ENCODE measurements at regions not wholly inside any gene's neighbourhood (a gene's known extent, or its start where the extent isn't known, plus 50 kb on each side); places are given as distances from the start of the nearest gene placed in this dataset.

DNA sequence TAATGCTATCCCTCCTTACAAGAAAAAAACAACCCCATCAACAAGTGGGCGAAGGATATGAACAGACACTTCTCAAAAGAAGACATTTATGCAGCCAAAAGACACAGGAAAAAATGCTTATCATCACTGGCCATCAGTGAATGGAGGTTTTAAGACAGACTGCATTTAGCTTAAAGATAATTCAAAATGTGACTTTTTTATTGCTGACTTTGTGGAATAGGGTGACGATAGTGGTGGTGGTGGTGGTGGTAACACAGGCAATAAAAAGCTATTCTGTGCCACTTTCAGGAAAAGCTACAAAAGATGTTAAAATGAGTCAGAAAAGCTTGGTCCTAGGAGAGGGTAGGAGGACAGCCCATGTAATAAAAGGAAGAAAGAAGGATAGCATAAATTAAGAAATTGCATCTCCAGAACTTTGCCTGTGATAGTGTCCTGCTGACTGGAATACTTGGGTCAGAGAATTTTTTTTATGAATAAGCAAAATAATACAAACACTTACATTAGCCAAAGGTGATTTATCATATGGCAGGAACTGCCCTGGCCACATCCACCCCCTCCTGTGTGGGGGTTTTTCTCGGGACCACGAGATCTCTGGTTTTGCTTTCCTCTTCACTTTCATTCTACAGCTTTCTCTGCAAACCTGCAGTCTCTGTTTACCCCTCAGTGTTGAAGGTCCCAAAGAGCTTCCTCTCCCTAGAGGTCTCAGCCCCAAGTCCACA is 186.7 kb downstream of the DRD1 start:
- H3K36me3 ChIP-seq (replicated peaks in 1 of 2; ENCODE audit: control insufficient read depth in 1 of 2, insufficient read depth in 2 of 2, low read length in 1 of 2) = no peaks in the 10 kb centered on the region
- no peaks in the 10 kb centered on the region for H3K9me3 ChIP-seq
- DNase-seq = no peak
- H3K9ac ChIP-seq = no peak overlapping the region
- no peaks in the 10 kb centered on the region for H3F3A ChIP-seq (replicated peaks; ENCODE audit: insufficient read depth)
- H2AFZ ChIP-seq (ENCODE audit: low read depth) = no peak overlapping the region
- H3K27ac ChIP-seq (ENCODE audit: low read depth in 2 of 2, low read length in 1 of 2) = no peak overlapping the region
- 38% methylated on average over 4 of the region's 4 CpGs for WGBS (ENCODE audit: low lambda C conversion rate)
- TF ChIP-seq FOXJ3 (CRISPR knock-in tag; IDR thresholded peaks at IDR 0.05) = no peak
- TF ChIP-seq RAD21 (IDR thresholded peaks at IDR 0.05; ENCODE audit: low read length) = no peak
- TF ChIP-seq, protein P1, sequence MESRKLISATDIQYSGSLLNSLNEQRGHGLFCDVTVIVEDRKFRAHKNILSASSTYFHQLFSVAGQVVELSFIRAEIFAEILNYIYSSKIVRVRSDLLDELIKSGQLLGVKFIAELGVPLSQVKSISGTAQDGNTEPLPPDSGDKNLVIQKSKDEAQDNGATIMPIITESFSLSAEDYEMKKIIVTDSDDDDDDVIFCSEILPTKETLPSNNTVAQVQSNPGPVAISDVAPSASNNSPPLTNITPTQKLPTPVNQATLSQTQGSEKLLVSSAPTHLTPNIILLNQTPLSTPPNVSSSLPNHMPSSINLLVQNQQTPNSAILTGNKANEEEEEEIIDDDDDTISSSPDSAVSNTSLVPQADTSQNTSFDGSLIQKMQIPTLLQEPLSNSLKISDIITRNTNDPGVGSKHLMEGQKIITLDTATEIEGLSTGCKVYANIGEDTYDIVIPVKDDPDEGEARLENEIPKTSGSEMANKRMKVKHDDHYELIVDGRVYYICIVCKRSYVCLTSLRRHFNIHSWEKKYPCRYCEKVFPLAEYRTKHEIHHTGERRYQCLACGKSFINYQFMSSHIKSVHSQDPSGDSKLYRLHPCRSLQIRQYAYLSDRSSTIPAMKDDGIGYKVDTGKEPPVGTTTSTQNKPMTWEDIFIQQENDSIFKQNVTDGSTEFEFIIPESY (IDR thresholded peaks at IDR 0.05; ENCODE audit: borderline replicate concordance, low read depth) = no peak
- no peak for TF ChIP-seq JUND (IDR thresholded peaks at IDR 0.05)
- TF ChIP-seq MXI1 (IDR thresholded peaks at IDR 0.05; ENCODE audit: low read depth, low read length) = no peak
- no peak for TF ChIP-seq YY1 (IDR thresholded peaks at IDR 0.05; ENCODE audit: low read depth)
- TF ChIP-seq RFX5 (IDR thresholded peaks at IDR 0.05; ENCODE audit: low read length) = no peak
- TF ChIP-seq, protein P2, sequence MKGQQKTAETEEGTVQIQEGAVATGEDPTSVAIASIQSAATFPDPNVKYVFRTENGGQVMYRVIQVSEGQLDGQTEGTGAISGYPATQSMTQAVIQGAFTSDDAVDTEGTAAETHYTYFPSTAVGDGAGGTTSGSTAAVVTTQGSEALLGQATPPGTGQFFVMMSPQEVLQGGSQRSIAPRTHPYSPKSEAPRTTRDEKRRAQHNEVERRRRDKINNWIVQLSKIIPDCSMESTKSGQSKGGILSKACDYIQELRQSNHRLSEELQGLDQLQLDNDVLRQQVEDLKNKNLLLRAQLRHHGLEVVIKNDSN (IDR thresholded peaks at IDR 0.05; ENCODE audit: borderline replicate concordance, low read depth) = no peak
- no peak for TF ChIP-seq RXRA (IDR thresholded peaks at IDR 0.05; ENCODE audit: borderline replicate concordance, low read depth)
- TF ChIP-seq FOSL2 (IDR thresholded peaks at IDR 0.05; ENCODE audit: borderline replicate concordance, low read depth) = no peak
- TF ChIP-seq TAF1 (IDR thresholded peaks at IDR 0.05; ENCODE audit: borderline replicate concordance, low read depth, low read length) = no peak
- no peak for TF ChIP-seq MEF2A (IDR thresholded peaks at IDR 0.05; ENCODE audit: borderline replicate concordance, low read depth)
- no peak for TF ChIP-seq EZH2phosphoT487 (IDR thresholded peaks at IDR 0.05; ENCODE audit: borderline replicate concordance, low read depth)
- no peaks in the 10 kb centered on the region for H3K9me2 ChIP-seq
- no peaks in the 10 kb centered on the region for H3K27me3 ChIP-seq (ENCODE audit: insufficient read depth)
- 0 out of 4 replicates have a peak, but pooled peaks cover 0 to 4% of the 10 kb centered on the region in 2 experiments for H3K4me1 ChIP-seq (ENCODE audit: control insufficient read depth in 1 of 2, insufficient read depth in 2 of 2, low read depth in 1 of 2, low read length in 1 of 2)
- CTCF ChIA-PET = no interaction called here
- POLR2A ChIA-PET = no interaction called here
- no peak overlapping the region for H3K4me3 ChIP-seq (ENCODE audit: low read depth in 2 of 2, low read length in 1 of 2)
- H3K79me2 ChIP-seq (ENCODE audit: insufficient read depth) = no peaks in the 10 kb centered on the region
- no peak overlapping the region for H3K4me2 ChIP-seq
- H4K20me1 ChIP-seq (ENCODE audit: insufficient read depth) = no peaks in the 10 kb centered on the region

DNA sequence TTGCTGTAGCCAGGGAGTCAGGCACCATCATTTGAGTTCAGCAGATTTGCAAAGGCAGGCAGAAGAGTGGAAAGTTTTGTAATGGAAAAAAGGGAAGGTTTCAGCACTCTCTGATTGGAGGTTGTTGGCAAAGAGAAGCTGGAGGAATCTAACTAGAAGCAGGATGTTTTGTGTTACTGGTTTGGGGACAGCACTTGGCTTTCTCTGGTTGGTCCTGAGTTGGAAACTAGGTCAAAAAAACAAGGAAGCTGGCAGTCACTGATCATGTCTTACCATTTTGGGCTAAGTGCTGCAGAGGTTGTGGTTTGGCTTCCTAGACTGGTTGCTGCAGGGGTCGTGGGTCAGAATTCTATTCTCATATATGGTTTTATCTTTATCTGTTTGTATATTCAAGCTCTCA is 189.8 kb downstream of the DRD1 start:
- no peak overlapping the region for H2AFZ ChIP-seq (ENCODE audit: low read depth)
- WGBS (ENCODE audit: low lambda C conversion rate) = 32% methylated on average over 1 of the region's 1 CpG
- H3K9ac ChIP-seq = no peak overlapping the region
- no peaks in the 10 kb centered on the region for H3K27me3 ChIP-seq (ENCODE audit: insufficient read depth)
- no peak overlapping the region for H3K4me3 ChIP-seq (ENCODE audit: low read depth in 2 of 2, low read length in 1 of 2)
- H3K4me1 ChIP-seq (ENCODE audit: control insufficient read depth in 1 of 2, insufficient read depth in 2 of 2, low read depth in 1 of 2, low read length in 1 of 2) = 0 out of 4 replicates have a peak, but pooled peaks cover 0 to 4% of the 10 kb centered on the region in 2 experiments
- peak overlapping the region in 1 of 2 experiments; percentile 45; a peak in 2 of 4 replicates for H3K27ac ChIP-seq (ENCODE audit: low read depth in 2 of 2, low read length in 1 of 2)
- DNase-seq = no peak
- TF ChIP-seq SIN3A (IDR thresholded peaks at IDR 0.05; ENCODE audit: borderline replicate concordance, low read depth, low read length) (no peak), FOXJ3 (CRISPR knock-in tag; IDR thresholded peaks at IDR 0.05) (no peak), JUND (IDR thresholded peaks at IDR 0.05) (no peak), RCOR1 (IDR thresholded peaks at IDR 0.05; ENCODE audit: low read length) (no peak)
- TF ChIP-seq, protein P1 (IDR thresholded peaks at IDR 0.05; ENCODE audit: borderline replicate concordance, low read depth) = no peak
- TF ChIP-seq, protein P3, sequence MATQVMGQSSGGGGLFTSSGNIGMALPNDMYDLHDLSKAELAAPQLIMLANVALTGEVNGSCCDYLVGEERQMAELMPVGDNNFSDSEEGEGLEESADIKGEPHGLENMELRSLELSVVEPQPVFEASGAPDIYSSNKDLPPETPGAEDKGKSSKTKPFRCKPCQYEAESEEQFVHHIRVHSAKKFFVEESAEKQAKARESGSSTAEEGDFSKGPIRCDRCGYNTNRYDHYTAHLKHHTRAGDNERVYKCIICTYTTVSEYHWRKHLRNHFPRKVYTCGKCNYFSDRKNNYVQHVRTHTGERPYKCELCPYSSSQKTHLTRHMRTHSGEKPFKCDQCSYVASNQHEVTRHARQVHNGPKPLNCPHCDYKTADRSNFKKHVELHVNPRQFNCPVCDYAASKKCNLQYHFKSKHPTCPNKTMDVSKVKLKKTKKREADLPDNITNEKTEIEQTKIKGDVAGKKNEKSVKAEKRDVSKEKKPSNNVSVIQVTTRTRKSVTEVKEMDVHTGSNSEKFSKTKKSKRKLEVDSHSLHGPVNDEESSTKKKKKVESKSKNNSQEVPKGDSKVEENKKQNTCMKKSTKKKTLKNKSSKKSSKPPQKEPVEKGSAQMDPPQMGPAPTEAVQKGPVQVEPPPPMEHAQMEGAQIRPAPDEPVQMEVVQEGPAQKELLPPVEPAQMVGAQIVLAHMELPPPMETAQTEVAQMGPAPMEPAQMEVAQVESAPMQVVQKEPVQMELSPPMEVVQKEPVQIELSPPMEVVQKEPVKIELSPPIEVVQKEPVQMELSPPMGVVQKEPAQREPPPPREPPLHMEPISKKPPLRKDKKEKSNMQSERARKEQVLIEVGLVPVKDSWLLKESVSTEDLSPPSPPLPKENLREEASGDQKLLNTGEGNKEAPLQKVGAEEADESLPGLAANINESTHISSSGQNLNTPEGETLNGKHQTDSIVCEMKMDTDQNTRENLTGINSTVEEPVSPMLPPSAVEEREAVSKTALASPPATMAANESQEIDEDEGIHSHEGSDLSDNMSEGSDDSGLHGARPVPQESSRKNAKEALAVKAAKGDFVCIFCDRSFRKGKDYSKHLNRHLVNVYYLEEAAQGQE (IDR thresholded peaks at IDR 0.05; ENCODE audit: low read depth, low read length) = no peak
- H4K20me1 ChIP-seq (ENCODE audit: insufficient read depth) = no peaks in the 10 kb centered on the region
- no peaks in the 10 kb centered on the region for H3K79me2 ChIP-seq (ENCODE audit: insufficient read depth)
- ChIA-PET CTCF (no interaction called here), POLR2A (no interaction called here)
- no peaks in the 10 kb centered on the region for H3F3A ChIP-seq (replicated peaks; ENCODE audit: insufficient read depth)
- 0 out of 2 replicates have a peak overlapping the region, but pooled peaks have one; percentile 25 for H3K4me2 ChIP-seq
- H3K9me3 ChIP-seq = no peaks in the 10 kb centered on the region
- H3K9me2 ChIP-seq = no peaks in the 10 kb centered on the region
- H3K36me3 ChIP-seq (replicated peaks in 1 of 2; ENCODE audit: control insufficient read depth in 1 of 2, insufficient read depth in 2 of 2, low read length in 1 of 2) = no peaks in the 10 kb centered on the region

Measured in SK-N-SH (cell line).